GM12865 (cell line): ENCODE measurements at regions not wholly inside any gene's neighbourhood (a gene's known extent, or its start where the extent isn't known, plus 50 kb on each side); places are given as distances from the start of the nearest gene placed in this dataset.

Experiments
- DNase-seq: peaks from one replicate; pipeline ENCODE4 v3.0.0; 2010; ENCODE audit warnings: low read depth
- H3K4me3 ChIP-seq: 2 replicates; pipeline ENCODE4 v1.5.1; 2011; ENCODE audit warnings: mild to moderate bottlenecking, low read depth, low read length, control low read depth
- CTCF ChIP-seq: IDR thresholded peaks from 2 replicates; pipeline ENCODE4 v1.5.1; 2011; ENCODE audit warnings: low read length, control low read depth, low read depth, inconsistent platforms; ENCODE audit not compliant: insufficient read depth; ENCODE audit errors: missing control alignments

DNA sequence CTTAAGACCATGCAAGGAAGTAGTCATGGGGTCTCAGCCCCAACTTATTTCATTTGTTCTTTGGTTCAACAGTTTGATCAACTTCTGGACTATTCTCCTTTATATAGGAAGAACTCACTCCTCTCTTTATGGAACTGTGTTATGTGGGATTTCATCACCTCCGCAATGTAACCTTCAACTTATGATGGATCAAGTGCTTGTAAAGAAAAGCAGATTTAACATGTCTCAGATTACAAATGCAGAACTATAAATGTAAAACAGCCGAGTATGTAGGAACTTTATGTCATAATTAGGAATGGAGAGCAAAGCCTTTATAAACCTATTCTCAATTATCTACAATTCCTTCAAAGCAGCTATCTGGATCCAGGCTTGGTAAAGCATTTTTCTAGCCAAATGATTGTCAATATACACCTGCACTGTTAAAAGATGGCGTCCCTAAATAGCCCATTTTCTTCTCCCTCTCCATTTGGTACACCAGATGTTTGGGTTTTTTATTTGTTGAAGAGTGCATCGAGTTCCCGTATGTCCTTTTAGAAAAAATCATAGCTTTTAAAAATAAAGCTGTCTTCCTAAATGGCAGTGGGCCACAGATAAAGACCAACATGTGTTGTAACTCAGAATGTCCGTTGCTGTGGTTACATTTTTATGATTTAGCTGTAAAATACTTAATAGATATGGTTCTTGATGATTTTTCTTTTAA lies 985.1 kb upstream of the SLC35B3 start:
- no peak for DNase-seq
- TF ChIP-seq CTCF: no peak
- H3K4me3 ChIP-seq: no peak overlapping the region

GRCh38 chr6:9417400-9417799 lies 982.1 kb upstream of the SLC35B3 start:
- no peak for DNase-seq
- no peak overlapping the region for H3K4me3 ChIP-seq
- no peak for TF ChIP-seq CTCF

DNA sequence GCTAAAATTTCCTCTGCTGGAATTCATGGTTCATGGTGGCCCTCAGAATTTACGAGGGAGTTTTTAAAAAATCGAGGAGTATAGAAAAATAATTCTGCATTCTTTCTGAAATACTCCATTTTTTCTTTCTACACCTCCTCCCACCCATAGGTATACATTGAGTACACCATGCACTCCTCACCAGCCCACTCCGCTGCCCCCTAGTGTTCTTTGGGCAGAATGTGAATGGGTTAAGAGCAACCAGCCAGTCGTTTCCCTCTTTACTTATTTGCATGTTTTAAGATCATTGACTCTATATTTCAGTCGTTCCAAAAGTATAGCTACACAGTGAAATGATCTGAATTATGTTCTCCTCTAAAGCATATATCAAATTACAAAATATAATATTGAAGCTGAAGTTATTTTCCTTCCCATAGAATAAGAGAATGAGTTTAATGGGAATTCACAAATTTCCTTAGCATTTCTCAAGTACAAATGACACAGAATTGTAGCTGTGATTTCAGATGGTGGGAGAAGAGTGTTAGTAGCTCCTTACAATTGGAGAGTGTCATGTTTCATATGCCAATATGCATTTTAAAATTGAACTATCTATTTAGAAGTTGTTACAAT lies 977.7 kb upstream of the SLC35B3 start:
- DNase-seq: peak; percentile 54
- peak; percentile 61 for TF ChIP-seq CTCF
- no peak overlapping the region for H3K4me3 ChIP-seq

DNA sequence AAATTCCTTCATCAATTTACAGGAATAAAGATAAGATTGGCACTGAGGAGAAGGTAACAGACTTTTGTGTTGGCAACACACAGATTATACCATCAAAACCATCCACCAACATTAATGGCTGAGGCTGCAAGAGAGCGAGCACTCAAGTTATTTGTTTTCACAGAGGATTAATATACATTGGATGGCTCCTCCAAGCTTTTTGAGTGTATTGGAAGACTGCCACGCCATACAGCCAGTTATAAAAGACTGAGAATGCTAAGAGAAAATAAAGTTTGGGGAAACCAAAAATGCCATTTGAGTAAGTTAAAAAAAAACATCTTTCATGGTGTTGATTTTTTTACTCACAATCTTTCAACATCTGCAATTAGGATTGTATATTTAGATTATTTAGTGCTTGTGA lies 973.8 kb upstream of the SLC35B3 start:
- no peak for TF ChIP-seq CTCF
- DNase-seq: no peak
- no peak overlapping the region for H3K4me3 ChIP-seq

DNA sequence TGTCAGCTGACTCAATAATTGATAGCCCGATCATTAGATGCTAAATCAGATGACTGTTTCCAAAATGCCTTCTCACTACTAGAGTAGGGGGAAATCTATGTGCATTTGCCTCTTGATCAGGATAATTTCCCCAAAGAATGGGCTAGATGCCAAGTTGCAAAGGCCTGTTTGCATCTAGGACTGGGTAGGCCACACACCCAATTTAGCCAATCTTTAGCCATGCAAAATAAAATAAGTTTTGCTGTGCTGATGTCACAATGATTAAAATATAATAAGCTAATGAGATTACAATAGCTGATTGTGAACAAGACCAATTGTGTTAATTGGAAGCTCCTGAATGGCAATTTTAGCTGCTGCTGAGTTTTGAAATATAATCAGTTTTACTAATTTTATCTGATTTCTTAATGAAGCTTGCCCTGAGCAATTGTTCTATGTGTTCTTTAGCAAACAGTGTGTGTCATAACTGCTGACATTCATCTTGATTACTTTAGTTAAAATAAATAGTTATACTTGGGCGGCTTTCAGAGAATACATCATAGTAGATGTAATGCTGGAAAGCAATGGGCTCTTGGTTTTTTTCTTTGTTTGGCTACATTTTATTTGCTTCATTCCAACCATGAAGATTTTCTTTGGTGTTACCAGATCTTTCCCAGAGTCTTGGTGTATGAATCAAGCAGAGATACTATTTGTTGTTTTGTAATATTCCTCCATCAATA lies 973.2 kb upstream of the SLC35B3 start:
- DNase-seq: no peak
- no peak overlapping the region for H3K4me3 ChIP-seq
- TF ChIP-seq CTCF: no peak

- H3K4me3 ChIP-seq: no peak overlapping the region
- TF ChIP-seq CTCF: no peak
- DNase-seq: no peak
Measured at GRCh38 chr6:9405825-9406224, 970.5 kb upstream of the SLC35B3 start.
